ENCODE measurements at regions not wholly inside any gene's neighbourhood (a gene's known extent, or its start where the extent isn't known, plus 50 kb on each side); places are given as distances from the start of the nearest gene placed in this dataset.

- Mint-ChIP-seq H3K4me3 (ENCODE audit: unreplicated experiment) (no peak overlapping the region), H3K4me1 (ENCODE audit: low read depth, unreplicated experiment) (peaks cover 5% of the 10 kb centered on the region), H3K36me3 (ENCODE audit: unreplicated experiment) (no peaks in the 10 kb centered on the region), H3K27me3 (ENCODE audit: unreplicated experiment) (no peaks in the 10 kb centered on the region), H3K27ac (ENCODE audit: unreplicated experiment) (no peak overlapping the region), H3K9me3 (ENCODE audit: unreplicated experiment) (no peaks in the 10 kb centered on the region)
- TF ChIP-seq CTCF (IDR thresholded peaks at IDR 0.05; ENCODE audit: partially characterized antibody, unreplicated experiment): no peak
- no peak for DNase-seq
Measured at GRCh38 chr2:217451666-217452065, 551.1 kb downstream of the TNS1 start.

DNA sequence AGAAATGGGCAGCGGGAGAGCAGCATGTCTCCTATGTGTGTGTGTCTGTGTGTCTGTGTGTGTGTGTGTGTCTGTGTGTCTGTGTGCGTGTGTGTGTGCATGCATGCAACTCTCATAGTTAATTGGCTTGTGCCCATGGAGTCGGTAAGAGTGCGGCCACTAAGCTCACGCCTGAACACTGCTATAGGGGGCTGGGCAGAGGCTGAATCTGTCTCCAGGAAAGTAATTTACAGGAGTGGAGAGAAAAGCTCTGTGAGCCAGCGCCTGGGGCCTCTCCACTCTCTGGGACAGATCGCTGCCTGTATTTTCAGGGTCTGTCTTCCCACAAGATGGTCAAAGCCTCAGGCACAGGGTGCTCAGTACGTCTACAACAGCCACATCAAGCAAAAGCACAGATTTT lies 553.4 kb downstream of the TNS1 start:
- Mint-ChIP-seq H3K4me3 (ENCODE audit: unreplicated experiment) (no peak overlapping the region), H3K27me3 (ENCODE audit: unreplicated experiment) (no peaks in the 10 kb centered on the region), H3K36me3 (ENCODE audit: unreplicated experiment) (no peaks in the 10 kb centered on the region), H3K4me1 (ENCODE audit: low read depth, unreplicated experiment) (peaks cover 5% of the 10 kb centered on the region), H3K9me3 (ENCODE audit: unreplicated experiment) (no peaks in the 10 kb centered on the region), H3K27ac (ENCODE audit: unreplicated experiment) (no peak overlapping the region)
- no peak for DNase-seq
- no peak for TF ChIP-seq CTCF (IDR thresholded peaks at IDR 0.05; ENCODE audit: partially characterized antibody, unreplicated experiment)

GRCh38 chr2:217448860-217449259 lies 553.9 kb downstream of the TNS1 start:
- no peaks in the 10 kb centered on the region for H3K36me3 Mint-ChIP-seq (ENCODE audit: unreplicated experiment)
- no peak for DNase-seq
- H3K27me3 Mint-ChIP-seq (ENCODE audit: unreplicated experiment): no peaks in the 10 kb centered on the region
- H3K27ac Mint-ChIP-seq (ENCODE audit: unreplicated experiment): no peak overlapping the region
- no peak for TF ChIP-seq CTCF (IDR thresholded peaks at IDR 0.05; ENCODE audit: partially characterized antibody, unreplicated experiment)
- no peak overlapping the region for H3K4me3 Mint-ChIP-seq (ENCODE audit: unreplicated experiment)
- no peaks in the 10 kb centered on the region for H3K9me3 Mint-ChIP-seq (ENCODE audit: unreplicated experiment)
- peaks cover 5% of the 10 kb centered on the region for H3K4me1 Mint-ChIP-seq (ENCODE audit: low read depth, unreplicated experiment)

DNA sequence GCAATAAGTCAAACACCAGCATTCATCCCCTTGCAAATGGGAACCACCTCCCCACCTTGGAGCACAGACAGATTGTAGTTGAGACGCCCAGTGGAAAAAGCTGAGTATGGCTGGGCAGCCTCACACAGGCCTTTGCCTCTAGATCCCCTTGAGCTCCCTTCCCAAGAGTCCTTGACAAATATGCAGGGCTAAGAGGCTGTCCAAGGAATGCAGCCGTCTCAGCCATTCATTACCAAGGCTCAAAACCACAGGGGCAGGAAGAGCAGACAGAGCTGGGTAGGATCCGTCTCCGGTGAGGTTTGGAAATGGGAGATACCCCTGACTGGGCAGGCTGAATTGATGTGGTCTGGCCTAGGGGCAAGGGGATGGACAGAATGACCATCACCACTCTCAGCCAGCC lies 557.1 kb downstream of the TNS1 start:
- Mint-ChIP-seq H3K27me3 (ENCODE audit: unreplicated experiment) (no peaks in the 10 kb centered on the region), H3K36me3 (ENCODE audit: unreplicated experiment) (no peaks in the 10 kb centered on the region), H3K4me1 (ENCODE audit: low read depth, unreplicated experiment) (peaks cover 5% of the 10 kb centered on the region), H3K4me3 (ENCODE audit: unreplicated experiment) (no peak overlapping the region), H3K27ac (ENCODE audit: unreplicated experiment) (no peak overlapping the region), H3K9me3 (ENCODE audit: unreplicated experiment) (no peaks in the 10 kb centered on the region)
- no peak for DNase-seq
- TF ChIP-seq CTCF (IDR thresholded peaks at IDR 0.05; ENCODE audit: partially characterized antibody, unreplicated experiment): no peak

DNA sequence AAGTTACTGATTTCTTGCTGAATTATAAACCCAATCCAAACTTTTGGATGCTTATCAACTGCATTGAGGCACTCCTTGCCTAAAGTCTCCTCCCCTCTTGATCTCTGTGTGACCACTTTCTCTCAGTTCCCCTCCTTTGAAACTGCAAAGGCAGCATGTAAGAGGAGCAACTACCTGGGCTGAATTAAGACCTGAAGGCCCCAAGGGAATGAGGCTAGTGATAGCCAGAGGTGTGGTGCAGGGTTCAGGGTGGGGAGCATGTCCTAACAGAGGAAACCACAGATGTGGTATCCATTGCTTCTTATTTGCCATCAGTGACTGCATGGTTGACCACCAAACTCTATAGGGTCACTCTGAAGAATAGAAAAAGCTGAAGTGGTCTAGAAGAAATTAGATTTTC lies 557.9 kb downstream of the TNS1 start:
- Mint-ChIP-seq H3K9me3 (ENCODE audit: unreplicated experiment) (no peaks in the 10 kb centered on the region), H3K4me1 (ENCODE audit: low read depth, unreplicated experiment) (peaks cover 5% of the 10 kb centered on the region), H3K36me3 (ENCODE audit: unreplicated experiment) (no peaks in the 10 kb centered on the region), H3K27ac (ENCODE audit: unreplicated experiment) (no peak overlapping the region), H3K27me3 (ENCODE audit: unreplicated experiment) (no peaks in the 10 kb centered on the region), H3K4me3 (ENCODE audit: unreplicated experiment) (no peak overlapping the region)
- no peak for DNase-seq
- no peak for TF ChIP-seq CTCF (IDR thresholded peaks at IDR 0.05; ENCODE audit: partially characterized antibody, unreplicated experiment)

Measured in glutamatergic neuron (in vitro differentiated cells).